ENCODE measurements at regions not wholly inside any gene's neighbourhood (a gene's known extent, or its start where the extent isn't known, plus 50 kb on each side); places are given as distances from the start of the nearest gene placed in this dataset.

DNA sequence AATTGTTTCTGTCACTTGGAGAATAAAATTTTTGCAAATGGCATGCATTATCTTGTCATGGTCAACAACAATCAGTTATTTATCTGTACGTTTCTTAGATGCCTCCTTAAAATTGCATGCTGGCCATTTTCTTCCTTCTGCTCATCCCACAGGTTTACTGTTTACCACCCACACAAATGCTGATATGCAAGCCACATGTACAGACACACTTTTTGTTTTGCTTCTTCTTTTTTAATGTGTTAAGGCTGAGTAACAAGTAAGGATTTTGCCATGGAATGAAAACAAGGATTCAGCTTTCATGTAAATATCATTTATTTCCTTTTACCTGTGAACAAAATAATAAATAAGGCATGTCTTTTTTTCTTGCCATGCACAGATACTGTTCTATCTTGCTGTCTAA lies 1077.1 kb upstream of the ZEB2 start:
- no peaks in the 10 kb centered on the region for H3K9me3 ChIP-seq (ENCODE audit: control insufficient read depth, insufficient read depth, low read depth, low read length)
- no peaks in the 10 kb centered on the region for H3K27me3 ChIP-seq (ENCODE audit: control insufficient read depth, insufficient read depth, low read length)
- H3K9ac ChIP-seq (ENCODE audit: low read length) = no peak overlapping the region
- no peak overlapping the region for H3K27ac ChIP-seq (ENCODE audit: low read depth, low read length)
- no peaks in the 10 kb centered on the region for H3K36me3 ChIP-seq (ENCODE audit: control insufficient read depth, insufficient read depth, low read length)
- no peak overlapping the region for H3K4me3 ChIP-seq (ENCODE audit: low read depth, low read length)
- H3K4me1 ChIP-seq (ENCODE audit: control insufficient read depth, insufficient read depth, low read length) = peaks cover 9% of the 10 kb centered on the region

GRCh38 chr2:145596416-145596815 lies 1076.5 kb upstream of the ZEB2 start:
- H3K36me3 ChIP-seq (ENCODE audit: control insufficient read depth, insufficient read depth, low read length) = no peaks in the 10 kb centered on the region
- H3K4me1 ChIP-seq (ENCODE audit: control insufficient read depth, insufficient read depth, low read length) = peaks cover 15% of the 10 kb centered on the region
- no peak overlapping the region for H3K27ac ChIP-seq (ENCODE audit: low read depth, low read length)

GRCh38 chr2:145595296-145595695 lies 1075.4 kb upstream of the ZEB2 start:
- Histone ChIP-seq H3K36me3 (ENCODE audit: control insufficient read depth, insufficient read depth, low read length) (no peaks in the 10 kb centered on the region), H3K27me3 (ENCODE audit: control insufficient read depth, insufficient read depth, low read length) (no peaks in the 10 kb centered on the region), H3K27ac (ENCODE audit: low read depth, low read length) (no peak overlapping the region), H3K4me3 (ENCODE audit: low read depth, low read length) (no peak overlapping the region), H3K9me3 (ENCODE audit: control insufficient read depth, insufficient read depth, low read depth, low read length) (no peaks in the 10 kb centered on the region), H3K9ac (ENCODE audit: low read length) (no peak overlapping the region), H3K4me1 (ENCODE audit: control insufficient read depth, insufficient read depth, low read length) (peaks cover 19% of the 10 kb centered on the region)

More at GRCh38 chr2:145596416-145596815, 1076.5 kb upstream of the ZEB2 start:
- no peaks in the 10 kb centered on the region for H3K9me3 ChIP-seq (ENCODE audit: control insufficient read depth, insufficient read depth, low read depth, low read length)
- H3K27me3 ChIP-seq (ENCODE audit: control insufficient read depth, insufficient read depth, low read length) = no peaks in the 10 kb centered on the region
- H3K9ac ChIP-seq (ENCODE audit: low read length) = no peak overlapping the region
- no peak overlapping the region for H3K4me3 ChIP-seq (ENCODE audit: low read depth, low read length)

- H3K4me1 ChIP-seq (ENCODE audit: control insufficient read depth, insufficient read depth, low read length) = peaks cover 19% of the 10 kb centered on the region
- H3K4me3 ChIP-seq (ENCODE audit: low read depth, low read length) = no peak overlapping the region
- H3K9ac ChIP-seq (ENCODE audit: low read length) = no peak overlapping the region
- H3K27me3 ChIP-seq (ENCODE audit: control insufficient read depth, insufficient read depth, low read length) = no peaks in the 10 kb centered on the region
- H3K9me3 ChIP-seq (ENCODE audit: control insufficient read depth, insufficient read depth, low read depth, low read length) = no peaks in the 10 kb centered on the region
- H3K27ac ChIP-seq (ENCODE audit: low read depth, low read length) = no peak overlapping the region
- no peaks in the 10 kb centered on the region for H3K36me3 ChIP-seq (ENCODE audit: control insufficient read depth, insufficient read depth, low read length)
Measured at GRCh38 chr2:145593991-145594614, 1074.2 kb upstream of the ZEB2 start.

DNA sequence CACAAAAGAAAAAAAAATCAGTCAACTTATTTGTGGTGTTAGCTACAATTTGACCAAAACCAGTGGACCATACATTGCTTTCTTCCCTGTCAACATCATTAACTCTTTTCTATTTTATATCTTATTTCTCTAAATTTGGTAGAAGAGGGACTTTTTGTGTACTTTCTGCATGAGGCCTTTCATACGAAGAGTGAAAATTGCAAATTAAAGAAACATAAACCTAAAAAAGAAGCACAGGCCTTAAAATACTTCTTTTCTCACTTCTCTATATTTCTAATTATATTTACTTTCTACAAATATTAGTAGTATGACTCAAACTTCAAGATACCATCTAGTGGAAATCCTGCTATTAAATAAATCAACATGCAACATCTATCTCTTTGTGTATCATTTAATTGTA lies 1073.4 kb upstream of the ZEB2 start:
- Histone ChIP-seq H3K9me3 (ENCODE audit: control insufficient read depth, insufficient read depth, low read depth, low read length) (no peaks in the 10 kb centered on the region), H3K27ac (ENCODE audit: low read depth, low read length) (no peak overlapping the region), H3K4me3 (ENCODE audit: low read depth, low read length) (no peak overlapping the region), H3K9ac (ENCODE audit: low read length) (no peak overlapping the region), H3K36me3 (ENCODE audit: control insufficient read depth, insufficient read depth, low read length) (no peaks in the 10 kb centered on the region), H3K27me3 (ENCODE audit: control insufficient read depth, insufficient read depth, low read length) (no peaks in the 10 kb centered on the region), H3K4me1 (ENCODE audit: control insufficient read depth, insufficient read depth, low read length) (peaks cover 19% of the 10 kb centered on the region)

GRCh38 chr2:145592361-145592760 lies 1072.4 kb upstream of the ZEB2 start:
- no peak overlapping the region for H3K4me3 ChIP-seq (ENCODE audit: low read depth, low read length)
- H3K4me1 ChIP-seq (ENCODE audit: control insufficient read depth, insufficient read depth, low read length) = peaks cover 19% of the 10 kb centered on the region
- H3K27ac ChIP-seq (ENCODE audit: low read depth, low read length) = no peak overlapping the region

GRCh38 chr2:145591109-145591809 lies 1071.3 kb upstream of the ZEB2 start:
- no peaks in the 10 kb centered on the region for H3K27me3 ChIP-seq (ENCODE audit: control insufficient read depth, insufficient read depth, low read length)
- peaks cover 19% of the 10 kb centered on the region for H3K4me1 ChIP-seq (ENCODE audit: control insufficient read depth, insufficient read depth, low read length)
- H3K9me3 ChIP-seq (ENCODE audit: control insufficient read depth, insufficient read depth, low read depth, low read length) = no peaks in the 10 kb centered on the region
- no peak overlapping the region for H3K4me3 ChIP-seq (ENCODE audit: low read depth, low read length)
- no peaks in the 10 kb centered on the region for H3K36me3 ChIP-seq (ENCODE audit: control insufficient read depth, insufficient read depth, low read length)
- H3K9ac ChIP-seq (ENCODE audit: low read length) = no peak overlapping the region
- H3K27ac ChIP-seq (ENCODE audit: low read depth, low read length) = no peak overlapping the region

More at GRCh38 chr2:145592361-145592760, 1072.4 kb upstream of the ZEB2 start:
- Histone ChIP-seq H3K9me3 (ENCODE audit: control insufficient read depth, insufficient read depth, low read depth, low read length) (no peaks in the 10 kb centered on the region), H3K36me3 (ENCODE audit: control insufficient read depth, insufficient read depth, low read length) (no peaks in the 10 kb centered on the region), H3K9ac (ENCODE audit: low read length) (no peak overlapping the region), H3K27me3 (ENCODE audit: control insufficient read depth, insufficient read depth, low read length) (no peaks in the 10 kb centered on the region)

GRCh38 chr2:145587922-145588321 lies 1068.0 kb upstream of the ZEB2 start:
- Histone ChIP-seq H3K9me3 (ENCODE audit: control insufficient read depth, insufficient read depth, low read depth, low read length) (no peaks in the 10 kb centered on the region), H3K4me1 (ENCODE audit: control insufficient read depth, insufficient read depth, low read length) (peaks cover 19% of the 10 kb centered on the region), H3K4me3 (ENCODE audit: low read depth, low read length) (no peak overlapping the region), H3K9ac (ENCODE audit: low read length) (no peak overlapping the region), H3K27ac (ENCODE audit: low read depth, low read length) (no peak overlapping the region), H3K27me3 (ENCODE audit: control insufficient read depth, insufficient read depth, low read length) (no peaks in the 10 kb centered on the region), H3K36me3 (ENCODE audit: control insufficient read depth, insufficient read depth, low read length) (no peaks in the 10 kb centered on the region)

DNA sequence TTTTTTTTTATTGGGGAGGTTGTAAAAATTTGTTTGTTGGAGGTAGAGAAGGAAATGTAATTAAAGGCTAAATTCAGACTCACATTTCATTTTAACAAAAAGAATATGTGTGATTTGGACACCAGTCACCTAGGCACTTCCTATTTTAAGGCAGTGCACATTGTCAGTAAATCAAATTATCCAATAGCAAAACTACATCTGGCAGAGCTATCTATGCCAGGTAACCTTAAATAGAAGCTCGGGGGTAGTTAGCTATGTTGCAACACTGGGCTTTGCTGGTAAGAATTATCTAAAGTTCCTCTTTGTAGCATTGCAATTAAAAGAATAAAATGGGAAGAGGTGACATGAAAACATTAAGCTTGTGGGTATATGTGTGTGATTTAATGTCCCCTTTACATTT lies 1064.4 kb upstream of the ZEB2 start:
- no peaks in the 10 kb centered on the region for H3K9me3 ChIP-seq (ENCODE audit: control insufficient read depth, insufficient read depth, low read depth, low read length)
- H3K4me1 ChIP-seq (ENCODE audit: control insufficient read depth, insufficient read depth, low read length) = no peaks in the 10 kb centered on the region
- H3K27ac ChIP-seq (ENCODE audit: low read depth, low read length) = no peak overlapping the region
- H3K27me3 ChIP-seq (ENCODE audit: control insufficient read depth, insufficient read depth, low read length) = no peaks in the 10 kb centered on the region
- H3K9ac ChIP-seq (ENCODE audit: low read length) = no peak overlapping the region
- no peaks in the 10 kb centered on the region for H3K36me3 ChIP-seq (ENCODE audit: control insufficient read depth, insufficient read depth, low read length)
- no peak overlapping the region for H3K4me3 ChIP-seq (ENCODE audit: low read depth, low read length)

- Histone ChIP-seq H3K27ac (ENCODE audit: low read depth, low read length) (no peak overlapping the region), H3K27me3 (ENCODE audit: control insufficient read depth, insufficient read depth, low read length) (no peaks in the 10 kb centered on the region), H3K4me3 (ENCODE audit: low read depth, low read length) (no peak overlapping the region), H3K9me3 (ENCODE audit: control insufficient read depth, insufficient read depth, low read depth, low read length) (no peaks in the 10 kb centered on the region), H3K9ac (ENCODE audit: low read length) (no peak overlapping the region), H3K4me1 (ENCODE audit: control insufficient read depth, insufficient read depth, low read length) (no peaks in the 10 kb centered on the region), H3K36me3 (ENCODE audit: control insufficient read depth, insufficient read depth, low read length) (no peaks in the 10 kb centered on the region)
Measured at GRCh38 chr2:145573608-145574007, 1053.7 kb upstream of the ZEB2 start.

DNA sequence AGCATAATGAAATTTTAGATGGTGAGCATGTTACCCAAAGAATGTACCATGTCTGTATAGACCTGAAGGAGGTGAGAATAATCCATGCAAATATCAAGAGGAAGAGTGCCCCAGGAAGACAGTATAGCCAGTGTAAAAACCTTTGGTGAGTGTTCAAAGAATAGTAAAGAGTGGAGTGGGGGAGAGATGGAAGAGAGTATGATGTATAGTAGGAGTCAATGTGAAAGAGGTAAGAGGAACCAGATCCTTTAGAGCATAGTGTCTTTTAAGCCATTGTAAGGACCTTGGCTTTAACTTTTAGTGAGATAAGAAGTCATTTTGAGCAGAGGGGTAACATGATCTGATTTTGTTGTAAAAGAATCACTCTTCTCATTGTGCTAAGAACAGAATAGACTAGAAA lies 1052.3 kb upstream of the ZEB2 start:
- Histone ChIP-seq H3K9me3 (ENCODE audit: control insufficient read depth, insufficient read depth, low read depth, low read length) (no peaks in the 10 kb centered on the region), H3K36me3 (ENCODE audit: control insufficient read depth, insufficient read depth, low read length) (no peaks in the 10 kb centered on the region), H3K27ac (ENCODE audit: low read depth, low read length) (no peak overlapping the region), H3K4me1 (ENCODE audit: control insufficient read depth, insufficient read depth, low read length) (no peaks in the 10 kb centered on the region), H3K4me3 (ENCODE audit: low read depth, low read length) (no peak overlapping the region), H3K27me3 (ENCODE audit: control insufficient read depth, insufficient read depth, low read length) (no peaks in the 10 kb centered on the region), H3K9ac (ENCODE audit: low read length) (no peak overlapping the region)

Measured in HUES6 (cell line).